ENCODE measurements at regions not wholly inside any gene's neighbourhood (a gene's known extent, or its start where the extent isn't known, plus 50 kb on each side); places are given as distances from the start of the nearest gene placed in this dataset.

DNA sequence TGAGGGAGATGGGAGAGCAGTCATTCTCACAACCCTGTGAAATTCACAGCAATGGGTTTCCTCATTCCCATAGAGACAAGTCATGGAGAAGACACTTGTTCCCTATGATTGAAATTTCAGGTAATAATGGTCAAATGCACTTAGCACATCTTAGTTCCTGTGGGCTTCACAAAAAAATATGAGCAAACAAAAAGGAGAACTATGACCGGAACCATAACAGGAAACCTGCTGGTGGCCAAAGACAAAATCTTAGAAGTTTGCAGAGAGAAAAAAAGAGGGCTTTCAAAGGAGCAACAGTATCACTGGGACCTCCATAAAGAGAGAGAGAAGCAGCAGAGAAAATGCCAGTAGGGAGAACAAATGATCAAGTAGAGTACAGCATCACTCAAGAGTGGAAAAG is 138.9 kb upstream of the APCDD1 start:
- Histone ChIP-seq H3K9me3 (ENCODE audit: low read depth, low read length) (no peaks in the 10 kb centered on the region), H3K4me2 (ENCODE audit: insufficient read depth, low read length) (no peak overlapping the region), H3K27me3 (ENCODE audit: insufficient read depth, low read length) (peaks cover 3% of the 10 kb centered on the region), H3K27ac (ENCODE audit: low read depth, low read length) (no peak overlapping the region), H3K4me1 (ENCODE audit: insufficient read depth, low read length) (peaks cover 3% of the 10 kb centered on the region), H2AFZ (ENCODE audit: low read length) (no peak overlapping the region), H3K79me2 (ENCODE audit: insufficient read depth, low read length) (no peaks in the 10 kb centered on the region), H4K20me1 (ENCODE audit: insufficient read depth, low read length) (no peaks in the 10 kb centered on the region), H3K36me3 (ENCODE audit: insufficient read depth, low read length) (no peaks in the 10 kb centered on the region), H3K4me3 (ENCODE audit: insufficient read depth, low read length) (no peak overlapping the region)
- no peak for DNase-seq (ENCODE audit: insufficient read length, low spot score, missing footprints)
- TF ChIP-seq CTCF (IDR thresholded peaks at IDR 0.05; ENCODE audit: extremely low read depth, low read depth, low read length), result no peak

DNA sequence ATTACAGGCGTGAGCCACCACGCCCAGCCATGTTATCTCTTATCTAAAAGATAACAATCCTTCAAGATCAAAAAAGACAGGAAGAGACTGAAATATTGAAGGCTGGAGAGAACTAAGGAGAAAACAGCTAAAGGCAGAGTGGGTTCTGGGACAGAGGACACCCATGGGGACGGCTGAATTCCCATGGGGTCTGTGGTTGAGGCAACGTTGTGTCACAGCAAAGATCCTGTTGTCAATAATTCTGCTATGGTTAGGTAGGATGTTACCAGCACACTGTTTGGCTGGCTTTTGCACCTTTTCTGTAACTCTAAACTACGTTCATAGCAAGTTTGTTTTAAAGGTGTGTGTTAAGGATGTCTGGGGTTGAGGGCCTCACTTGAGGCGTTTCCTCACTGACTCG is 137.7 kb upstream of the APCDD1 start:
- no peak overlapping the region for H3K4me3 ChIP-seq (ENCODE audit: insufficient read depth, low read length)
- H3K27me3 ChIP-seq (ENCODE audit: insufficient read depth, low read length), result peaks cover 3% of the 10 kb centered on the region
- H2AFZ ChIP-seq (ENCODE audit: low read length), result no peak overlapping the region
- no peaks in the 10 kb centered on the region for H4K20me1 ChIP-seq (ENCODE audit: insufficient read depth, low read length)
- H3K36me3 ChIP-seq (ENCODE audit: insufficient read depth, low read length), result no peaks in the 10 kb centered on the region
- H3K4me2 ChIP-seq (ENCODE audit: insufficient read depth, low read length), result no peak overlapping the region
- H3K79me2 ChIP-seq (ENCODE audit: insufficient read depth, low read length), result no peaks in the 10 kb centered on the region
- no peak for TF ChIP-seq CTCF (IDR thresholded peaks at IDR 0.05; ENCODE audit: extremely low read depth, low read depth, low read length)
- peaks cover 9% of the 10 kb centered on the region for H3K4me1 ChIP-seq (ENCODE audit: insufficient read depth, low read length)
- H3K27ac ChIP-seq (ENCODE audit: low read depth, low read length), result no peak overlapping the region
- DNase-seq (ENCODE audit: insufficient read length, low spot score, missing footprints), result no peak
- no peaks in the 10 kb centered on the region for H3K9me3 ChIP-seq (ENCODE audit: low read depth, low read length)

GRCh38 chr18:10317864-10318690 is 136.4 kb upstream of the APCDD1 start:
- H3K9me3 ChIP-seq (ENCODE audit: low read depth, low read length), result no peaks in the 10 kb centered on the region
- TF ChIP-seq CTCF (IDR thresholded peaks at IDR 0.05; ENCODE audit: extremely low read depth, low read depth, low read length), result no peak
- peaks cover 5% of the 10 kb centered on the region for H3K4me1 ChIP-seq (ENCODE audit: insufficient read depth, low read length)
- H3K79me2 ChIP-seq (ENCODE audit: insufficient read depth, low read length), result no peaks in the 10 kb centered on the region
- H3K4me2 ChIP-seq (ENCODE audit: insufficient read depth, low read length), result no peak overlapping the region
- H2AFZ ChIP-seq (ENCODE audit: low read length), result no peak overlapping the region
- peaks cover 8% of the 10 kb centered on the region for H3K27me3 ChIP-seq (ENCODE audit: insufficient read depth, low read length)
- DNase-seq (ENCODE audit: insufficient read length, low spot score, missing footprints), result no peak
- H3K36me3 ChIP-seq (ENCODE audit: insufficient read depth, low read length), result no peaks in the 10 kb centered on the region
- H4K20me1 ChIP-seq (ENCODE audit: insufficient read depth, low read length), result no peaks in the 10 kb centered on the region
- H3K4me3 ChIP-seq (ENCODE audit: insufficient read depth, low read length), result no peak overlapping the region
- no peak overlapping the region for H3K27ac ChIP-seq (ENCODE audit: low read depth, low read length)

GRCh38 chr18:10318691-10318970 is 135.8 kb upstream of the APCDD1 start:
- Histone ChIP-seq H3K27me3 (ENCODE audit: insufficient read depth, low read length) (peaks cover 8% of the 10 kb centered on the region), H3K27ac (ENCODE audit: low read depth, low read length) (no peak overlapping the region), H3K36me3 (ENCODE audit: insufficient read depth, low read length) (no peaks in the 10 kb centered on the region), H3K79me2 (ENCODE audit: insufficient read depth, low read length) (no peaks in the 10 kb centered on the region), H3K9me3 (ENCODE audit: low read depth, low read length) (no peaks in the 10 kb centered on the region), H4K20me1 (ENCODE audit: insufficient read depth, low read length) (no peaks in the 10 kb centered on the region), H2AFZ (ENCODE audit: low read length) (no peak overlapping the region), H3K4me2 (ENCODE audit: insufficient read depth, low read length) (no peak overlapping the region), H3K4me3 (ENCODE audit: insufficient read depth, low read length) (no peak overlapping the region), H3K4me1 (ENCODE audit: insufficient read depth, low read length) (peaks cover 5% of the 10 kb centered on the region)
- no peak for DNase-seq (ENCODE audit: insufficient read length, low spot score, missing footprints)
- no peak for TF ChIP-seq CTCF (IDR thresholded peaks at IDR 0.05; ENCODE audit: extremely low read depth, low read depth, low read length)

All from osteoblast (primary cell).